GM23338 (cell line): ENCODE measurements at regions not wholly inside any gene's neighbourhood (a gene's known extent, or its start where the extent isn't known, plus 50 kb on each side); places are given as distances from the start of the nearest gene placed in this dataset.

ENCODE experiments used
- ATAC-seq: fragments of 200-7000 bp; cut with Tn5 transposase; 3 replicates; pipeline ENCODE4 v1.9.1; 2020
- DNase-seq: peaks from one replicate; pipeline ENCODE4 v3.0.0-alpha.2; 2015; ENCODE audit warnings: low spot score
- H2AFZ ChIP-seq: fragments of 200-600 bp; sonication (generic); 2 replicates; pipeline ENCODE4 v1.8.0; 2016; ENCODE audit warnings: antibody characterized with exemption, mild to moderate bottlenecking, moderate library complexity
- H3F3A ChIP-seq: fragments of 200-600 bp; sonication (generic); replicated peaks from 2 replicates; pipeline ENCODE4 v1.8.0; 2017; ENCODE audit warnings: antibody characterized with exemption, mixed run types, low read depth
- H3K27ac ChIP-seq: fragments of 200-600 bp; sonication (generic); 2 replicates; pipeline ENCODE4 v1.6.1; 2016; ENCODE audit warnings: low read depth
- H3K27me3 ChIP-seq: fragments of 200-600 bp; sonication (generic); 2 replicates; pipeline ENCODE4 v1.8.0; 2016; ENCODE audit warnings: mild to moderate bottlenecking, mixed run types, moderate library complexity; ENCODE audit not compliant: insufficient read depth
- H3K36me3 ChIP-seq: fragments of 200-600 bp; sonication (generic); 2 replicates; pipeline ENCODE4 v1.8.0; 2016; ENCODE audit warnings: mild to moderate bottlenecking; ENCODE audit not compliant: insufficient read depth
- H3K4me1 ChIP-seq: fragments of 200-600 bp; sonication (generic); 2 replicates; pipeline ENCODE4 v1.8.0; 2016; ENCODE audit warnings: mild to moderate bottlenecking, moderate library complexity; ENCODE audit not compliant: insufficient read depth
- H3K4me2 ChIP-seq: fragments of 200-600 bp; sonication (generic); 2 replicates; pipeline ENCODE4 v1.7.1; 2017; ENCODE audit warnings: mixed run types
- H3K4me3 ChIP-seq: fragments of 200-600 bp; sonication (generic); 2 replicates; pipeline ENCODE4 v1.6.1; 2016; ENCODE audit warnings: mixed run types
- H3K79me2 ChIP-seq: fragments of 200-600 bp; sonication (generic); replicated peaks from 2 replicates; pipeline ENCODE4 v1.8.0; 2017; ENCODE audit warnings: mild to moderate bottlenecking; ENCODE audit not compliant: insufficient read depth
- H3K9me2 ChIP-seq: fragments of 200-600 bp; sonication (generic); 2 replicates; pipeline ENCODE4 v1.8.0; 2017; ENCODE audit not compliant: insufficient read depth
- H4K20me1 ChIP-seq: fragments of 200-600 bp; sonication (generic); replicated peaks from 2 replicates; pipeline ENCODE4 v1.8.0; 2017; ENCODE audit warnings: mild to moderate bottlenecking; ENCODE audit not compliant: insufficient read depth
- H3K27ac Mint-ChIP-seq: 2 replicates; pipeline ENCODE4 v1.8.0; 2020; ENCODE audit warnings: inconsistent platforms, mild to moderate bottlenecking, moderate library complexity, mixed read lengths
- H3K27me3 Mint-ChIP-seq: 3 replicates; pipeline ENCODE4 v1.8.0; 2022; ENCODE audit warnings: low read depth, mild to moderate bottlenecking, moderate library complexity, mixed read lengths, inconsistent platforms; ENCODE audit not compliant: insufficient read depth, poor library complexity
- H3K36me3 Mint-ChIP-seq: 3 replicates; pipeline ENCODE4 v1.8.0; 2021; ENCODE audit warnings: low read depth, mild to moderate bottlenecking, inconsistent platforms, moderate library complexity, mixed read lengths
- H3K4me1 Mint-ChIP-seq: 3 replicates; pipeline ENCODE4 v1.8.0; 2020; ENCODE audit warnings: mild to moderate bottlenecking, inconsistent platforms, mixed read lengths
- H3K4me3 Mint-ChIP-seq: 3 replicates; pipeline ENCODE4 v1.8.0; 2021; ENCODE audit warnings: moderate library complexity, mild to moderate bottlenecking, inconsistent platforms, mixed read lengths
- H3K9me3 Mint-ChIP-seq: 3 replicates; pipeline ENCODE4 v1.8.0; 2020; ENCODE audit warnings: moderate library complexity, mild to moderate bottlenecking, inconsistent platforms, mixed read lengths
- CREB1 ChIP-seq: fragments of 250-450 bp; sonication (Bioruptor Pico); IDR thresholded peaks from 2 replicates; pipeline ENCODE4 v1.5.0; 2020; ENCODE audit warnings: low read depth, mild to moderate bottlenecking, moderate library complexity
- EZH2 ChIP-seq: fragments of 200-600 bp; sonication (generic); IDR thresholded peaks from one replicate; pipeline ENCODE4 v1.8.0; 2017; ENCODE audit warnings: antibody characterized with exemption, mild to moderate bottlenecking, low read depth; ENCODE audit not compliant: unreplicated experiment
- POLR2AphosphoS5 ChIP-seq: IDR thresholded peaks from 2 replicates; pipeline ENCODE4 v1.6.1; 2016; ENCODE audit warnings: antibody characterized with exemption, low read depth
- STAT1 ChIP-seq: IDR thresholded peaks from one replicate; pipeline ENCODE4 v1.6.1; 2016; ENCODE audit warnings: antibody characterized with exemption; ENCODE audit not compliant: unreplicated experiment
- ZNF331 ChIP-seq: fragments of 250-450 bp; sonication (Bioruptor Pico); IDR thresholded peaks from 2 replicates; pipeline ENCODE4 v1.5.0; 2020; ENCODE audit warnings: low read depth, mild to moderate bottlenecking, moderate library complexity
- TF ChIP-seq, protein P1 (sequence below), 2 experiments: fragments of 200-600 bp in 1 of 2; sonication (generic) in 1 of 2; conservative IDR thresholded peaks; 2 replicates each; pipeline versions ENCODE4 v1.5.1 to v1.6.1; 2016 to 2017; ENCODE audit warnings: antibody characterized with exemption in 2 of 2, low read depth in 2 of 2, mild to moderate bottlenecking in 2 of 2, moderate library complexity in 1 of 2
- TF ChIP-seq, protein P2 (sequence below): fragments of 250-450 bp; sonication (Bioruptor Pico); IDR thresholded peaks from 2 replicates; pipeline ENCODE4 v1.5.0; 2020; ENCODE audit warnings: mild to moderate bottlenecking, moderate library complexity
- TF ChIP-seq, protein P3 (sequence below): IDR thresholded peaks from one replicate; pipeline ENCODE4 v1.6.1; 2018; ENCODE audit warnings: antibody characterized with exemption; ENCODE audit not compliant: unreplicated experiment
- TF ChIP-seq, protein P4 (sequence below): IDR thresholded peaks from 2 replicates; pipeline ENCODE4 v1.6.1; 2016; ENCODE audit warnings: antibody characterized with exemption

DNA sequence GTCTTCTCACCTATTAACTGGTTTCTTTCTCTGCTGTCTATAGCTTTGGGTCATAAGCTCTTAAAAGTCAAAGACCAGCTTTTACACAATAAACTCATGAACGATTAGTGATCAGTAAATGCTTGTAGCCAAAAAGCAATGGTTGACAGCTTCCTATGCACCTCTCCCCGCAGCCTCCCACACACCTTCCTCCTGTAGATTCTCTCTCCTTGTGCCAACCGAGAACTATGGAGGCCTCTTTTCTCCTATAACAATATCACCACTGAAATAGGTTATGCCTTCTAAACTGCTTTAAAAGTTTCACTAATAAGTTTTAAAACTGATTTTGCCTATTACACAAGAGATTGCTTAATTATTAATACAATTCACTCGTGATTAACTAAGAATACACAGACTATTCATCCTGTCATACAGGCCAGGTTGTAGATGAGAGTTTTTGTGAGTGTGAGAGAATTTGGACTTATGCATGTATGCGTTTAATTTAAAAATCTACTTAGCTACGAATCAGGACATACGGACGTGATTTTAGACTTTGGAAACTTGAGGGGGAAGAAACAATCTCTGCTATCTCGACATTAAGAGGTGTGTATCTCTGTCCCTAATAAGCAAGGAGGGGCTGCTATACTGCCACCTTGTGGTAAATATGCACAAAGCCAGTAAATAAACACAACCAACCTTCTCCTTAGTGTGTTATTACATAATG is 229.1 kb upstream of the RBBP8 start:
- no peaks in the 10 kb centered on the region for H3K36me3 Mint-ChIP-seq
- H3K4me1 Mint-ChIP-seq: no peaks in the 10 kb centered on the region
- Histone ChIP-seq H2AFZ (no peak overlapping the region), H3K27ac (no peak overlapping the region), H3K9me2 (no peaks in the 10 kb centered on the region), H3K79me2 (no peaks in the 10 kb centered on the region), H3K4me3 (no peak overlapping the region), H3K36me3 (no peaks in the 10 kb centered on the region), H4K20me1 (no peaks in the 10 kb centered on the region), H3K4me1 (no peaks in the 10 kb centered on the region), H3K27me3 (no peaks in the 10 kb centered on the region), H3F3A (no peaks in the 10 kb centered on the region), H3K4me2 (no peak overlapping the region)
- ATAC-seq (peak; percentile 76), DNase-seq (peak; percentile 74)
- no peaks in the 10 kb centered on the region for H3K27me3 Mint-ChIP-seq
- no peak overlapping the region for H3K4me3 Mint-ChIP-seq
- H3K27ac Mint-ChIP-seq: no peak overlapping the region
- no peaks in the 10 kb centered on the region for H3K9me3 Mint-ChIP-seq
- TF ChIP-seq STAT1: no peak
- TF ChIP-seq, protein P1, sequence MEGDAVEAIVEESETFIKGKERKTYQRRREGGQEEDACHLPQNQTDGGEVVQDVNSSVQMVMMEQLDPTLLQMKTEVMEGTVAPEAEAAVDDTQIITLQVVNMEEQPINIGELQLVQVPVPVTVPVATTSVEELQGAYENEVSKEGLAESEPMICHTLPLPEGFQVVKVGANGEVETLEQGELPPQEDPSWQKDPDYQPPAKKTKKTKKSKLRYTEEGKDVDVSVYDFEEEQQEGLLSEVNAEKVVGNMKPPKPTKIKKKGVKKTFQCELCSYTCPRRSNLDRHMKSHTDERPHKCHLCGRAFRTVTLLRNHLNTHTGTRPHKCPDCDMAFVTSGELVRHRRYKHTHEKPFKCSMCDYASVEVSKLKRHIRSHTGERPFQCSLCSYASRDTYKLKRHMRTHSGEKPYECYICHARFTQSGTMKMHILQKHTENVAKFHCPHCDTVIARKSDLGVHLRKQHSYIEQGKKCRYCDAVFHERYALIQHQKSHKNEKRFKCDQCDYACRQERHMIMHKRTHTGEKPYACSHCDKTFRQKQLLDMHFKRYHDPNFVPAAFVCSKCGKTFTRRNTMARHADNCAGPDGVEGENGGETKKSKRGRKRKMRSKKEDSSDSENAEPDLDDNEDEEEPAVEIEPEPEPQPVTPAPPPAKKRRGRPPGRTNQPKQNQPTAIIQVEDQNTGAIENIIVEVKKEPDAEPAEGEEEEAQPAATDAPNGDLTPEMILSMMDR (conservative IDR thresholded peaks at IDR 0.05; ENCODE audit: low read depth in 2 of 2): peak; percentile 83 to 93
- no peak for TF ChIP-seq EZH2
- no peak for TF ChIP-seq ZNF331 (CRISPR knock-in tag)
- no peak for TF ChIP-seq CREB1 (CRISPR knock-in tag)
- TF ChIP-seq POLR2AphosphoS5: no peak
- TF ChIP-seq, protein P2, sequence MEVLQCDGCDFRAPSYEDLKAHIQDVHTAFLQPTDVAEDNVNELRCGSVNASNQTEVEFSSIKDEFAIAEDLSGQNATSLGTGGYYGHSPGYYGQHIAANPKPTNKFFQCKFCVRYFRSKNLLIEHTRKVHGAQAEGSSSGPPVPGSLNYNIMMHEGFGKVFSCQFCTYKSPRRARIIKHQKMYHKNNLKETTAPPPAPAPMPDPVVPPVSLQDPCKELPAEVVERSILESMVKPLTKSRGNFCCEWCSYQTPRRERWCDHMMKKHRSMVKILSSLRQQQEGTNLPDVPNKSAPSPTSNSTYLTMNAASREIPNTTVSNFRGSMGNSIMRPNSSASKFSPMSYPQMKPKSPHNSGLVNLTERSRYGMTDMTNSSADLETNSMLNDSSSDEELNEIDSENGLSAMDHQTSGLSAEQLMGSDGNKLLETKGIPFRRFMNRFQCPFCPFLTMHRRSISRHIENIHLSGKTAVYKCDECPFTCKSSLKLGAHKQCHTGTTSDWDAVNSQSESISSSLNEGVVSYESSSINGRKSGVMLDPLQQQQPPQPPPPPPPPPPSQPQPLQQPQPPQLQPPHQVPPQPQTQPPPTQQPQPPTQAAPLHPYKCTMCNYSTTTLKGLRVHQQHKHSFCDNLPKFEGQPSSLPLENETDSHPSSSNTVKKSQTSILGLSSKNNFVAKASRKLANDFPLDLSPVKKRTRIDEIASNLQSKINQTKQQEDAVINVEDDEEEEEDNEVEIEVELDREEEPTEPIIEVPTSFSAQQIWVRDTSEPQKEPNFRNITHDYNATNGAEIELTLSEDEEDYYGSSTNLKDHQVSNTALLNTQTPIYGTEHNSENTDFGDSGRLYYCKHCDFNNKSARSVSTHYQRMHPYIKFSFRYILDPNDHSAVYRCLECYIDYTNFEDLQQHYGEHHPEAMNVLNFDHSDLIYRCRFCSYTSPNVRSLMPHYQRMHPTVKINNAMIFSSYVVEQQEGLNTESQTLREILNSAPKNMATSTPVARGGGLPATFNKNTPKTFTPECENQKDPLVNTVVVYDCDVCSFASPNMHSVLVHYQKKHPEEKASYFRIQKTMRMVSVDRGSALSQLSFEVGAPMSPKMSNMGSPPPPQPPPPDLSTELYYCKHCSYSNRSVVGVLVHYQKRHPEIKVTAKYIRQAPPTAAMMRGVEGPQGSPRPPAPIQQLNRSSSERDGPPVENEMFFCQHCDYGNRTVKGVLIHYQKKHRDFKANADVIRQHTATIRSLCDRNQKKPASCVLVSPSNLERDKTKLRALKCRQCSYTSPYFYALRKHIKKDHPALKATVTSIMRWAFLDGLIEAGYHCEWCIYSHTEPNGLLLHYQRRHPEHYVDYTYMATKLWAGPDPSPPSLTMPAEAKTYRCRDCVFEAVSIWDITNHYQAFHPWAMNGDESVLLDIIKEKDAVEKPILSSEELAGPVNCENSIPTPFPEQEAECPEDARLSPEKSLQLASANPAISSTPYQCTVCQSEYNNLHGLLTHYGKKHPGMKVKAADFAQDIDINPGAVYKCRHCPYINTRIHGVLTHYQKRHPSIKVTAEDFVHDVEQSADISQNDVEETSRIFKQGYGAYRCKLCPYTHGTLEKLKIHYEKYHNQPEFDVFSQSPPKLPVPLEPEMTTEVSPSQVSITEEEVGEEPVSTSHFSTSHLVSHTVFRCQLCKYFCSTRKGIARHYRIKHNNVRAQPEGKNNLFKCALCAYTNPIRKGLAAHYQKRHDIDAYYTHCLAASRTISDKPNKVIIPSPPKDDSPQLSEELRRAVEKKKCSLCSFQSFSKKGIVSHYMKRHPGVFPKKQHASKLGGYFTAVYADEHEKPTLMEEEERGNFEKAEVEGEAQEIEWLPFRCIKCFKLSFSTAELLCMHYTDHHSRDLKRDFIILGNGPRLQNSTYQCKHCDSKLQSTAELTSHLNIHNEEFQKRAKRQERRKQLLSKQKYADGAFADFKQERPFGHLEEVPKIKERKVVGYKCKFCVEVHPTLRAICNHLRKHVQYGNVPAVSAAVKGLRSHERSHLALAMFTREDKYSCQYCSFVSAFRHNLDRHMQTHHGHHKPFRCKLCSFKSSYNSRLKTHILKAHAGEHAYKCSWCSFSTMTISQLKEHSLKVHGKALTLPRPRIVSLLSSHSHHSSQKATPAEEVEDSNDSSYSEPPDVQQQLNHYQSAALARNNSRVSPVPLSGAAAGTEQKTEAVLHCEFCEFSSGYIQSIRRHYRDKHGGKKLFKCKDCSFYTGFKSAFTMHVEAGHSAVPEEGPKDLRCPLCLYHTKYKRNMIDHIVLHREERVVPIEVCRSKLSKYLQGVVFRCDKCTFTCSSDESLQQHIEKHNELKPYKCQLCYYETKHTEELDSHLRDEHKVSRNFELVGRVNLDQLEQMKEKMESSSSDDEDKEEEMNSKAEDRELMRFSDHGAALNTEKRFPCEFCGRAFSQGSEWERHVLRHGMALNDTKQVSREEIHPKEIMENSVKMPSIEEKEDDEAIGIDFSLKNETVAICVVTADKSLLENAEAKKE (CRISPR knock-in tag): no peak
- TF ChIP-seq, protein P3, sequence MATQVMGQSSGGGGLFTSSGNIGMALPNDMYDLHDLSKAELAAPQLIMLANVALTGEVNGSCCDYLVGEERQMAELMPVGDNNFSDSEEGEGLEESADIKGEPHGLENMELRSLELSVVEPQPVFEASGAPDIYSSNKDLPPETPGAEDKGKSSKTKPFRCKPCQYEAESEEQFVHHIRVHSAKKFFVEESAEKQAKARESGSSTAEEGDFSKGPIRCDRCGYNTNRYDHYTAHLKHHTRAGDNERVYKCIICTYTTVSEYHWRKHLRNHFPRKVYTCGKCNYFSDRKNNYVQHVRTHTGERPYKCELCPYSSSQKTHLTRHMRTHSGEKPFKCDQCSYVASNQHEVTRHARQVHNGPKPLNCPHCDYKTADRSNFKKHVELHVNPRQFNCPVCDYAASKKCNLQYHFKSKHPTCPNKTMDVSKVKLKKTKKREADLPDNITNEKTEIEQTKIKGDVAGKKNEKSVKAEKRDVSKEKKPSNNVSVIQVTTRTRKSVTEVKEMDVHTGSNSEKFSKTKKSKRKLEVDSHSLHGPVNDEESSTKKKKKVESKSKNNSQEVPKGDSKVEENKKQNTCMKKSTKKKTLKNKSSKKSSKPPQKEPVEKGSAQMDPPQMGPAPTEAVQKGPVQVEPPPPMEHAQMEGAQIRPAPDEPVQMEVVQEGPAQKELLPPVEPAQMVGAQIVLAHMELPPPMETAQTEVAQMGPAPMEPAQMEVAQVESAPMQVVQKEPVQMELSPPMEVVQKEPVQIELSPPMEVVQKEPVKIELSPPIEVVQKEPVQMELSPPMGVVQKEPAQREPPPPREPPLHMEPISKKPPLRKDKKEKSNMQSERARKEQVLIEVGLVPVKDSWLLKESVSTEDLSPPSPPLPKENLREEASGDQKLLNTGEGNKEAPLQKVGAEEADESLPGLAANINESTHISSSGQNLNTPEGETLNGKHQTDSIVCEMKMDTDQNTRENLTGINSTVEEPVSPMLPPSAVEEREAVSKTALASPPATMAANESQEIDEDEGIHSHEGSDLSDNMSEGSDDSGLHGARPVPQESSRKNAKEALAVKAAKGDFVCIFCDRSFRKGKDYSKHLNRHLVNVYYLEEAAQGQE: no peak
- TF ChIP-seq, protein P4, sequence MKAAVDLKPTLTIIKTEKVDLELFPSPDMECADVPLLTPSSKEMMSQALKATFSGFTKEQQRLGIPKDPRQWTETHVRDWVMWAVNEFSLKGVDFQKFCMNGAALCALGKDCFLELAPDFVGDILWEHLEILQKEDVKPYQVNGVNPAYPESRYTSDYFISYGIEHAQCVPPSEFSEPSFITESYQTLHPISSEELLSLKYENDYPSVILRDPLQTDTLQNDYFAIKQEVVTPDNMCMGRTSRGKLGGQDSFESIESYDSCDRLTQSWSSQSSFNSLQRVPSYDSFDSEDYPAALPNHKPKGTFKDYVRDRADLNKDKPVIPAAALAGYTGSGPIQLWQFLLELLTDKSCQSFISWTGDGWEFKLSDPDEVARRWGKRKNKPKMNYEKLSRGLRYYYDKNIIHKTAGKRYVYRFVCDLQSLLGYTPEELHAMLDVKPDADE: no peak
